ENCODE measurements at regions not wholly inside any gene's neighbourhood (a gene's known extent, or its start where the extent isn't known, plus 50 kb on each side); places are given as distances from the start of the nearest gene placed in this dataset.
"Not testable (repeated sequence)": the region's sequence is repeated elsewhere in the genome, so short reads cannot be mapped to it uniquely, and the experiment has no call there.

DNA sequence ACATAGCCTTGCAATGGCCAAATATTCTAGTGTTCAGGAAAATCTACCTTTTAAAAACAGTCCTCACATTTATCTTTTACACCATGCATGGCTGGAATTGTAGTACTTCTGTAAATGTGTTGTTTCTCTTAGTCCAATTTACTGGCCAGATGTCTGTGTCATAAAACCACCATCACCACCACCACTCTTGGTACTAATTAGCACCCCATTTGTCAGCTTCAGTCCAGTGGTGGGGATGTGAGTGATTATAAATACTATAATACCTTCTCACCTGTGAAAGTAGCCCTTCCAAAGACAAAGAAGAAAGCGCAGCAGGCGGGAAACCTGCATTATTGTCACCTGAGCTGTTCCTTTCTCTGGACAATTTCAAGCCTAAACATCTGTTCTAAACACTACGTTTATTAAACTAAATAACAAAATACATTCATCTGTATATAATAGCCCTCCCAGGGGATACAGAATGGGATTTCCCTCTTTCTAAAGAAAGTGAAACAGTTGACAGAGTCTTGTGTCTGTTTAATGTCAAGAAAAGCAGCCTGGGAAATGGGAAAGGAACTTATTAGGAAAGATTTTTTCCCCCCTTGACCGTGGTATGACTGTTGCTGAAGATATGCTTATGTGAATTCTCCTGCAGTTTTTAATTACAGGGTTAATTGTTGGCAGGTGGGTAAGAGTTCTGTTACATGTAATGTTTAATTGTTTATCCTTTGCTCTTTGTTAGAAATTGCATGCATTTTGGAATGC, 144.5 kb upstream of the NUDT12 start:
- Mint-ChIP-seq H3K27me3 (ENCODE audit: low read depth) (no peaks in the 10 kb centered on the region), H3K4me1 (ENCODE audit: low read depth) (no peaks in the 10 kb centered on the region), H3K4me3 (no peak overlapping the region)

DNA sequence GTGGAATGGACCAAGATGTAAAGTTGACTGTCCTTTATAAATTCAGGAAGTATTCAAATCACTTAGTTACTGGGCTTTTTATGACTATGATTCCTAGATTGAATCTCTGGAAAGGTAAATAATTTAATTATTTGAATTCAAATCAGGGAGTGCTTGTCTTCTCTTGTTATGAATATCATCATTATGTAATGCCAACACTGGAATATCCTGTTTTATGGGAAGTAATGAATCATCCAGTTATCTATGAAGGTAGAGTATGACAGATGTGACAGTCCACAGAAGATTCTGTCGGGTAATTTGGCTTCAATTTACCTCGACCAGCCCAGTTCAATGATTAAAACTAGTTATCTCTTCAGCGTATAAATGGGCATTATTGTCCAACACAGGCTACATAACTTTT, 141.0 kb upstream of the NUDT12 start:
- Mint-ChIP-seq H3K27me3 (ENCODE audit: low read depth) (no peaks in the 10 kb centered on the region), H3K4me1 (ENCODE audit: low read depth) (no peaks in the 10 kb centered on the region), H3K36me3 (ENCODE audit: insufficient read depth) (no peaks in the 10 kb centered on the region), H3K4me3 (no peak overlapping the region), H3K9me3 (no peaks in the 10 kb centered on the region)
- DNase-seq (no peak), ATAC-seq (no peak)

More for the DNA sequence above, 144.5 kb upstream of the NUDT12 start:
- Mint-ChIP-seq H3K36me3 (ENCODE audit: insufficient read depth) (no peaks in the 10 kb centered on the region), H3K9me3 (no peaks in the 10 kb centered on the region)
- ATAC-seq (no peak), DNase-seq (no peak)

DNA sequence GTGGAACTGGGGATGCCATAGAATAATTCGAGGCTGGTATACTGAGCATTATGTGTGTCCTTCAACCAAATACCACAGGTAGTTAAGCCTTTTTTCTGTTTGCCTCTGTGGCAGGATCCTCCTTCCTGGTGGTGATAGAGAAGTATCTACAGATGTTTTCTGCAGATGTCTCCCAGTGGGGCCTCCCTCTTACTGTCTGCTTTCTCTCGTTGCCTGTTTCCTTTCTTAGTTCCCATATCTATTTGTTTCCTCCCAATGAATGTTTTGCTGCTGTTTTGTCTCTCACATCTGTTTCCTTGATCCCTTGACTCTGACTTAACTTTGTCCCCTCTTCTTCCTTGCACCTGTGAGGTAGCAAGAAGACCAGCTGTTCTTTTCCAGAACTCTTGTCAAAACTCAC, 130.9 kb upstream of the NUDT12 start:
- Mint-ChIP-seq H3K4me3 (no peak overlapping the region), H3K9me3 (no peaks in the 10 kb centered on the region), H3K4me1 (ENCODE audit: low read depth) (no peaks in the 10 kb centered on the region), H3K27me3 (ENCODE audit: low read depth) (no peaks in the 10 kb centered on the region), H3K36me3 (ENCODE audit: insufficient read depth) (no peaks in the 10 kb centered on the region)
- ATAC-seq: no peak
- DNase-seq: no peak

GRCh38 chr5:103690676-103691075, 128.1 kb upstream of the NUDT12 start:
- H3K4me3 Mint-ChIP-seq: no peak overlapping the region
- ATAC-seq: no peak
- no peaks in the 10 kb centered on the region for H3K27me3 Mint-ChIP-seq (ENCODE audit: low read depth)
- H3K36me3 Mint-ChIP-seq (ENCODE audit: insufficient read depth): no peaks in the 10 kb centered on the region
- no peak for DNase-seq
- H3K9me3 Mint-ChIP-seq: peaks cover 5% of the 10 kb centered on the region
- H3K4me1 Mint-ChIP-seq (ENCODE audit: low read depth): no peaks in the 10 kb centered on the region

DNA sequence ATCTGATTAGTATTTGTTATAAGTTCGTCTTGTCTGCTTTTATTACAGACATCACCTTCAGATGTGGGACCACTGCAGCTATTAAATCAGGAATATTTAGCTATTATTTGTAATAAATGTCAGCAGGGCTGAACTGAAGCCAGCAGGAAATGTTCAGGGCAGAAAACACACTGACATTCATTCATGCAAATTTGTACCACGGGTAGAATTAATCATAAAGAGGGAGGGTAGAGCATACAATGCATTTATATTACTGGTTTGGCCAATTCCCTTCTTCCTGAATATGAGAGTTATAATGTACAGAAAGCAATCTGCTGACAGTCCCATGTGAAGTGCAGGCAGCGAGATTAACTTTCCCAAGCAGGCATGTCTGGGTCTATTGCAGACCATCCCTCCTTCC, 117.3 kb upstream of the NUDT12 start:
- Mint-ChIP-seq H3K36me3 (ENCODE audit: insufficient read depth) (no peaks in the 10 kb centered on the region), H3K9me3 (no peaks in the 10 kb centered on the region), H3K4me3 (no peak overlapping the region), H3K4me1 (ENCODE audit: low read depth) (no peaks in the 10 kb centered on the region), H3K27me3 (ENCODE audit: low read depth) (no peaks in the 10 kb centered on the region)
- no peak for DNase-seq
- no peak for ATAC-seq

- not testable (repeated sequence) for H3K36me3 Mint-ChIP-seq (ENCODE audit: insufficient read depth); H3K4me1 Mint-ChIP-seq (ENCODE audit: low read depth); ATAC-seq; H3K9me3 Mint-ChIP-seq; H3K27me3 Mint-ChIP-seq (ENCODE audit: low read depth); DNase-seq; H3K4me3 Mint-ChIP-seq
These were observed 113.6 kb upstream of the NUDT12 start for GRCh38 chr5:103676198-103676597.

- Mint-ChIP-seq H3K4me1 (ENCODE audit: low read depth) (no peaks in the 10 kb centered on the region), H3K36me3 (ENCODE audit: insufficient read depth) (no peaks in the 10 kb centered on the region), H3K4me3 (no peak overlapping the region), H3K9me3 (no peaks in the 10 kb centered on the region), H3K27me3 (ENCODE audit: low read depth) (no peaks in the 10 kb centered on the region)
- DNase-seq (no peak), ATAC-seq (no peak)
These were observed 112.2 kb upstream of the NUDT12 start for GRCh38 chr5:103674739-103675138.

- Mint-ChIP-seq H3K27me3 (ENCODE audit: low read depth) (no peaks in the 10 kb centered on the region), H3K4me1 (ENCODE audit: low read depth) (no peaks in the 10 kb centered on the region), H3K9me3 (no peaks in the 10 kb centered on the region), H3K36me3 (ENCODE audit: insufficient read depth) (no peaks in the 10 kb centered on the region), H3K4me3 (no peak overlapping the region)
- no peak for DNase-seq
- no peak for ATAC-seq
These were observed 111.7 kb upstream of the NUDT12 start for GRCh38 chr5:103674251-103674650.

GRCh38 chr5:103669615-103670014, 107.0 kb upstream of the NUDT12 start:
- no peak for ATAC-seq

GRCh38 chr5:103668281-103668680, 105.7 kb upstream of the NUDT12 start:
- ATAC-seq (no peak), DNase-seq (no peak)
- H3K4me3 Mint-ChIP-seq: no peak overlapping the region
- H3K27me3 Mint-ChIP-seq (ENCODE audit: low read depth): no peaks in the 10 kb centered on the region
- no peaks in the 10 kb centered on the region for H3K4me1 Mint-ChIP-seq (ENCODE audit: low read depth)
- H3K9me3 Mint-ChIP-seq: peaks cover 6% of the 10 kb centered on the region
- H3K36me3 Mint-ChIP-seq (ENCODE audit: insufficient read depth): no peaks in the 10 kb centered on the region

More at GRCh38 chr5:103669615-103670014, 107.0 kb upstream of the NUDT12 start:
- H3K27me3 Mint-ChIP-seq (ENCODE audit: low read depth): no peaks in the 10 kb centered on the region
- H3K36me3 Mint-ChIP-seq (ENCODE audit: insufficient read depth): no peaks in the 10 kb centered on the region
- DNase-seq: no peak
- H3K4me3 Mint-ChIP-seq: no peak overlapping the region
- no peaks in the 10 kb centered on the region for H3K9me3 Mint-ChIP-seq
- no peaks in the 10 kb centered on the region for H3K4me1 Mint-ChIP-seq (ENCODE audit: low read depth)

DNA sequence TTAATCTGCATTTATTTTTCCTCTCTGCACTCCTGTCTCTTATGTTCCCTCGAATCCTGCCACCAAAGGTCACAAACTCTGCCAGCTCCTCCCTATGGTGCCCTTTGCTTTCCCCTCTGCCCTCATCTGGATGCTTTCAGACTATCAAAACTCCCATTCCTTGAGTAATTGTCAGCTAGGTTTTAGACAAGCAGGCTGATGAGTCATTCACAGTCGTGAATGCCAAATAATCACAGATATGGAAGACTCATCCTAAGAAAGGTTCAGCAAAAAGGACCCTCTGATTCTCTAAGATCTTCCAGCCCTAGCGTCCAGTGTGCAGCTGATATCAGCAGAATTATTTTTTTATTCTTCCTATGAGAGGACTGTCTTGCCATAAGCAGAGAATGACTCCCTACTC, 104.5 kb upstream of the NUDT12 start:
- H3K36me3 Mint-ChIP-seq (ENCODE audit: insufficient read depth): no peaks in the 10 kb centered on the region
- H3K27me3 Mint-ChIP-seq (ENCODE audit: low read depth): no peaks in the 10 kb centered on the region
- DNase-seq (no peak), ATAC-seq (no peak)
- no peak overlapping the region for H3K4me3 Mint-ChIP-seq
- peaks cover 15% of the 10 kb centered on the region for H3K9me3 Mint-ChIP-seq
- H3K4me1 Mint-ChIP-seq (ENCODE audit: low read depth): no peaks in the 10 kb centered on the region

DNA sequence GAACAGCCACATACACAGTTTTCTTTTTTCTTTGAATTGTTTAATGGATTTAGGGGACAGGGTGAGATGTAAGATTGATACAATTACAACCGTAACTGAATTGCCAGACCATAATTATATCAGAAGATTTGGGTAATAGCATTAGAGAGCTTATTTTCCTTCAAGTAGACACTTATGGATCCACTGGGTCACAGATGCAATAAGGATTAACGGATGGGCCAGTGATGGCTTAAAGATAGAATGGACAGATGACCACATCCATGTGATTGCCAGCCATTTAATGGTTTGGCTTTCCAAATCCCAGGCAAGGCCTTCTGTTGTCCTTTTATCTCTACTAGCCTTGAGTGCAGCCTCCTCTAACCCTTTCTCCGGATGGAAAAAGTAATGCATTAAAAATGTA, 94.7 kb upstream of the NUDT12 start:
- no peak overlapping the region for H3K4me3 Mint-ChIP-seq
- ATAC-seq (no peak), DNase-seq (no peak)
- H3K9me3 Mint-ChIP-seq: peaks cover 3% of the 10 kb centered on the region
- H3K27me3 Mint-ChIP-seq (ENCODE audit: low read depth): no peaks in the 10 kb centered on the region
- no peaks in the 10 kb centered on the region for H3K4me1 Mint-ChIP-seq (ENCODE audit: low read depth)
- no peaks in the 10 kb centered on the region for H3K36me3 Mint-ChIP-seq (ENCODE audit: insufficient read depth)

- no peaks in the 10 kb centered on the region for H3K9me3 Mint-ChIP-seq
- no peaks in the 10 kb centered on the region for H3K27me3 Mint-ChIP-seq (ENCODE audit: low read depth)
- ATAC-seq (no peak), DNase-seq (no peak)
- no peaks in the 10 kb centered on the region for H3K36me3 Mint-ChIP-seq (ENCODE audit: insufficient read depth)
- no peak overlapping the region for H3K4me3 Mint-ChIP-seq
- no peaks in the 10 kb centered on the region for H3K4me1 Mint-ChIP-seq (ENCODE audit: low read depth)
These were observed 85.5 kb upstream of the NUDT12 start for GRCh38 chr5:103648086-103648485.

DNA sequence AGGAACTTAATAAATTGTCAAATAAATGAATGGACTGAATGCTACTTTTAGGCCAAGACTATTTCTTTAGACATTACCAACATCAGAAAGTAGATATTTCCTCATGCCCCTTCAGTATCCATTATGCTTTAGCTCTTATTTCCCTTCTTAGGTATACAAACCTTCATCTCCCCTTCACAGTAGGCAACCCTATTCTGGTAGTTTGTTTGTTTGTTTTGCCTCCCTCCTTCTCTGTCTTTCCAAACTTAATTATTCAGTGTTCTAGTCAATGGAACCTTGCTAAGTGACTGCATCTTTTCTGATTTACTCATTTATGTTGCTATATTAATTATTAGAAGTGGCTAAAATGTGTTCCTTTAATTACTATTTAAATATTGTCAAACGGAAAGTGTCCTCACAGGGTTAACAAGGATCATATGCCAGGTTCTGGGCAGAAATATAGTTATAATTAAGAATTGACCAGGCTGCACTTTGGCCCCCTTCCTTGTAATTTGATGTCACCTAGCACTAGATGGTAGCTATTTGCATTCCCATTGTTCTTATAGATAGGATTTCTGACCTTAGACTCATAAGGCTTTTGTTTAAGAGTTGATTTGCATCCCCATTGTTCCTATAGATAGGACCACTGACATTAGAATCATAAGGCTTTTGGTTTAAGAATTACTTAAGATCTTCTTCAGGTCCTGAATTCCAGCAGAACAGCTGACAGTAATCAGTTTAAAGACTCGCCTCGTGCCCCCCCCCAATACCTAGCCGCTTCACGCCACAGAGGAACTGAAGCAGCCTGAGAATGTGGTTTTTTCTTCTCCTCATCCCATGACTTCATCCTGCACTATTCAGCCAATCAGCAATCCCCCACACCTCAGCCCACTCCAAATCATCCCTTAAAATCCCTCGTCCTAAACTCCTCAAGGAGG, 84.4 kb upstream of the NUDT12 start:
- H3K4me1 Mint-ChIP-seq (ENCODE audit: low read depth): no peaks in the 10 kb centered on the region
- no peak for ATAC-seq

GRCh38 chr5:103645816-103646215, 83.2 kb upstream of the NUDT12 start:
- no peaks in the 10 kb centered on the region for H3K27me3 Mint-ChIP-seq (ENCODE audit: low read depth)
- no peaks in the 10 kb centered on the region for H3K9me3 Mint-ChIP-seq
- no peaks in the 10 kb centered on the region for H3K36me3 Mint-ChIP-seq (ENCODE audit: insufficient read depth)
- ATAC-seq (no peak), DNase-seq (no peak)
- no peak overlapping the region for H3K4me3 Mint-ChIP-seq
- H3K4me1 Mint-ChIP-seq (ENCODE audit: low read depth): no peaks in the 10 kb centered on the region

More for the DNA sequence above, 84.4 kb upstream of the NUDT12 start:
- no peak for DNase-seq
- Mint-ChIP-seq H3K9me3 (no peaks in the 10 kb centered on the region), H3K27me3 (ENCODE audit: low read depth) (no peaks in the 10 kb centered on the region), H3K36me3 (ENCODE audit: insufficient read depth) (no peaks in the 10 kb centered on the region), H3K4me3 (no peak overlapping the region)
